OCI-LY3 (cell line): ENCODE measurements at regions not wholly inside any gene's neighbourhood (a gene's known extent, or its start where the extent isn't known, plus 50 kb on each side); places are given as distances from the start of the nearest gene placed in this dataset.

ENCODE experiments used
- CTCF ChIP-seq: fragments of 200-600, 300-600 bp; sonication (generic); IDR thresholded peaks from 2 replicates; pipeline ENCODE4 v1.5.1; 2014; ENCODE audit warnings: antibody characterized with exemption, low read length, low read depth
- EZH2phosphoT487 ChIP-seq: fragments of 200-600 bp; shearing (Covaris generic); IDR thresholded peaks from 2 replicates; pipeline ENCODE4 v1.6.1; 2018; ENCODE audit warnings: antibody characterized with exemption, mixed run types, low read depth

- TF ChIP-seq CTCF (no peak), EZH2phosphoT487 (no peak)
These were observed 356.4 kb downstream of the PTPRU start for GRCh38 chr1:29592731-29593130.
